ENCODE measurements at regions not wholly inside any gene's neighbourhood (a gene's known extent, or its start where the extent isn't known, plus 50 kb on each side); places are given as distances from the start of the nearest gene placed in this dataset.

DNA sequence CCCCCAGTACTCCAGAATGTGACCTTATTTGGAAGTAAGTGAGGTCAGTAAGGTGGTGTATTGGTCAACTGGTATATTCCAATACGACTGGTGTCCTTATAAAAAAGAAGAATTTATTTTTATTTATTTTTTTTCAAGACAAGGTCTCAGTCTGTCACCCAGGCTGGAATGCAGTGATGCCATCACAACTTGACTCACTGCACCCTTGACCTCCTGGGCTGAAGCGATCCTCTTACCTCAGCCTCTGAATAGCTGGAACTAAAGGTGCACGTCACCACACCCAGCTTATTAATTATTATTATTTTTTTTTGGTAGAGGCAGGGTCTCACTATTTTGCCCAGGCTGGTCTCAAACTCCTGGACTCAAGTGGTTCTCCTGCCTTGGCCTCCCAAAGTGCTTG is 115.1 kb upstream of the PITX2 start:
- TF ChIP-seq POLR2A (IDR thresholded peaks at IDR 0.05; ENCODE audit: low read depth, low read length): no peak
- TF ChIP-seq, protein P1, sequence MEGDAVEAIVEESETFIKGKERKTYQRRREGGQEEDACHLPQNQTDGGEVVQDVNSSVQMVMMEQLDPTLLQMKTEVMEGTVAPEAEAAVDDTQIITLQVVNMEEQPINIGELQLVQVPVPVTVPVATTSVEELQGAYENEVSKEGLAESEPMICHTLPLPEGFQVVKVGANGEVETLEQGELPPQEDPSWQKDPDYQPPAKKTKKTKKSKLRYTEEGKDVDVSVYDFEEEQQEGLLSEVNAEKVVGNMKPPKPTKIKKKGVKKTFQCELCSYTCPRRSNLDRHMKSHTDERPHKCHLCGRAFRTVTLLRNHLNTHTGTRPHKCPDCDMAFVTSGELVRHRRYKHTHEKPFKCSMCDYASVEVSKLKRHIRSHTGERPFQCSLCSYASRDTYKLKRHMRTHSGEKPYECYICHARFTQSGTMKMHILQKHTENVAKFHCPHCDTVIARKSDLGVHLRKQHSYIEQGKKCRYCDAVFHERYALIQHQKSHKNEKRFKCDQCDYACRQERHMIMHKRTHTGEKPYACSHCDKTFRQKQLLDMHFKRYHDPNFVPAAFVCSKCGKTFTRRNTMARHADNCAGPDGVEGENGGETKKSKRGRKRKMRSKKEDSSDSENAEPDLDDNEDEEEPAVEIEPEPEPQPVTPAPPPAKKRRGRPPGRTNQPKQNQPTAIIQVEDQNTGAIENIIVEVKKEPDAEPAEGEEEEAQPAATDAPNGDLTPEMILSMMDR (IDR thresholded peaks at IDR 0.05; ENCODE audit: extremely low read depth in 1 of 2, insufficient read depth in 1 of 2, low read depth in 1 of 2, low read length in 2 of 2): no peak

Data from endothelial cell of umbilical vein (primary cell).